ENCODE measurements at regions not wholly inside any gene's neighbourhood (a gene's known extent, or its start where the extent isn't known, plus 50 kb on each side); places are given as distances from the start of the nearest gene placed in this dataset.
"Not testable (repeated sequence)": the region's sequence is repeated elsewhere in the genome, so short reads cannot be mapped to it uniquely, and the experiment has no call there.

- no peak for DNase-seq
Measured at GRCh38 chr6:86203044-86203443, 560.4 kb upstream of the SYNCRIP start.

DNA sequence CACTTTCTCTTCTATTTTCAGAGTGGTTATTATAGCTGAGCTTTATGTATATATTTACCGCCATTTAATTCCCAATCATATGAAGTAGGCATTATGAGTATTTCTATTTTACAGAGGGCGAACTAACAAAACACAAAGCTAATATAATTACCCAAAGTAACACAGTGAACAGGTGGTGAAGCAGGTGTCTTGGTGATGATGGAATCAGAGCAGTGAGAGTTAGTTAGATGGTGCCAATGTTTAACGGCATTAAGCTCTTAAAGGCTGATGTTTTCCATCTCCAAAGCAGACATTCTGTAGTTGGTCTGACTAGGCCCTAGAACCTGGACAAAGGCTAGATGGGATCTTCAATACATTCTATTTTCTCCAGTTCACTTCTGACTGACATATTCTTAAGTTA, 551.1 kb upstream of the SYNCRIP start:
- no peak for DNase-seq

DNA sequence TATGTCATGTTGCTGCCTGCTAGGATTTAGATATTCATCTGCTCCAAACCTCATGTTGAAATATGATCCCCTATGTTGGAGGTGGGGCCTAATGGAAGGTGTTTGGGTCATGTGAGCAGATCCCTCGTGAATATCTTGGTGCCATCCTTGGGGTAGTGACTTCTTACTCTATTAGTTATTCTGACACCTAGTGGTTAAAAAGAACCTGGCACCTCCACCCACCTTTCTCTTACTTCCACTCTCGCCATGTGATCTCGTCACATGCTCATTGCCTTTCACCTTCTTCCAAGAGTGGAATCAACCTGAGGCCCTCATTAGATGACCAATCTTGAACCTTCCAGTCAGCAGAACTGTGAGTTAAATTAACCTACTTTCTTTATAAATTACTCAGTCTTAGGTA, 549.4 kb upstream of the SYNCRIP start:
- peak in 1 of 2 experiments; percentile 27 for DNase-seq

- peak in 1 of 2 experiments; percentile 28 for DNase-seq
Measured at GRCh38 chr6:86175149-86175548, 532.5 kb upstream of the SYNCRIP start.

DNA sequence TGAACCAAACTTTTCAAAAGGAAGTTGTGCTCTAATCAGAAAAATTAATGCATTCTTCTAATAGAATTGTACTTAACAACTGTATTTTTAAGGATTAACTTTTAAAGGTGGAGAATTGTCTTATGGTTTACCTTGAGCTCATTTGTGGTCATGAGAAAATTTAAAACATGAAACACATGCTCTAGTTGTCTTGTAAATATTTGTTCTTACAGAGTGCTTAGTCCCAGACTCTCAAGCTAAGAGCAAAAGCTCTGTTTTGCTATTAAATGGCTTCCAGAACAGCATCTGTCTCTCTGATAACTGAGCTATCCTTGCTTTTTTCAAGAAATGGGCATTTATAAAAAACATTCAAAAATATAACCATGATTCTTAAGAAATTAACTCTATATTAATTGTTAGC, 512.2 kb upstream of the SYNCRIP start:
- no peak for DNase-seq

DNA sequence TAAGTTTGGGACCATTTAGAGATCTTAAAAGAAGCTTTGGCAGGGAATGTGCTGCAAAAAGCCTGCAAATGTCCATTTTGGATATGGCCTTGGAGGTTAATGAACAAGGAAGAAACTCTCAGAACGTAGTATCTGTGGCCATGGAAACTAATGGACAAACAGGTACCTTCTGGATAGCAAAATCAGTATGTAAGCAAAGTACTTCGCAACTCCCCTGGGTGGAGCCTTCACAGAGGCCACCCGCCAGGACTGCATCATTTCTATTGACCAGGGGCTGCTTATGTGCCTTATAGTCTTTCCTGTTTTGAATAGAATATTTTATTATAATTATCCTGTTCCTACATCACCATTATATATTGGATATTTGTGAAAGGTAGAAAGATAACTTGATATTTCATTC, 510.8 kb upstream of the SYNCRIP start:
- DNase-seq = no peak

DNA sequence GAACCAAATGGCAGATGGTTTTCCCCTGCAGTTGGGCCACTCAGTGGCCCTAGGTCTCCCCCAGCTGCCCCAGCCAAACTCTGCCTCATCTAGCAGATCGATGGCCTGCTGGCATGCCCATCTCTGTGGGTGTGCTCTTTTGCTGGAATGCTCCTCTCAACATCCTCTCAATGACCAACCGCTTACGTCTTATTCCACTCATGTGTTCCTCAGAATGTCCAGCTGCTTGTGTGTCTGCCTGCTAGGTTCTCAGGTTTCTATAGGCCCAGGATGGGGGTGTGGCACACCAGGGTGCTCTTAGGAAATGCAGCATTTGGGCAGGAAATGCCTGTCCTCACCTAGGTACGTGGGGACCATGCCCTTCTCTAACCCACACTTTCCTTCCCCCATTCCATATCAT, 509.9 kb upstream of the SYNCRIP start:
- DNase-seq = no peak

DNA sequence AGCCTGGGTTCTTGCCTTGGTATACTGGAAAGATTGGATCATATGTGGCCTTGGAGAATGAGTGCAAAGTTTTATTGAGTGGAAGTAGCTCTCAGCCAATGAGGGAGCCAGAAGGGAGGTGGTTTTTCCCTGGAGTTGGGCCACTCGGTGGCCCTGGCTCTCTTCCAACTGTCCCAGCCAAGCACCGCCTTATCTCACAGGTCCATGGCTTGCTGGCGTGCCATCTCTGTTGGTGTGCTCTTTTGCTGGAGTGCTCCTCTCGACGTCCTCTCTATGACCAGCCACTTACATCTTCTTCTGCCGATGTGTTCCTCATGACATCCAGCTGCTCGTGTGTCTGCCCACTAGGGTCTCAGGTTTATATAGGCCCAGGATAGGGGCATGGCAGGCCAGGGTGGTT, 505.9 kb upstream of the SYNCRIP start:
- DNase-seq = no peak

GRCh38 chr6:86147859-86148258, 505.2 kb upstream of the SYNCRIP start:
- no peak for DNase-seq

GRCh38 chr6:86147311-86147710, 504.6 kb upstream of the SYNCRIP start:
- no peak for DNase-seq

DNA sequence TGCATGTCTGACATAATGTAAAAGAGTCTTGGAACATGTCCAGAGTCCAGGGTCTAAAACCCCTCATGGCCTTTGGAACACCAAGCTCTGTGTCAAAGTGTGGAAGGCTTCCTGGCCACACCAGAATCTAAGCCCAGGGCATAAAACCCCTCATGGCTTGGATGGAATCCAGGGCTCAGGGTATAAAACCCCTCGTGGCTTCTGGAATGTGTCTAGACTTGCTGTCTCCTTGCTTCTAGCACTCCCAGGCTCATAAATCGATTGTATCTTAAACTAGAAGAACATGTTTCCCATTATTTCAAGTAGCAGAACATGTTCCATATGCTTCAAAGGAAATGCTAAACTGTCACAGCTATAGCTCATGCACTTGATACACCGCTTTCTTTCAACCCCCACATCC, 504.1 kb upstream of the SYNCRIP start:
- not testable (repeated sequence) for DNase-seq

DNA sequence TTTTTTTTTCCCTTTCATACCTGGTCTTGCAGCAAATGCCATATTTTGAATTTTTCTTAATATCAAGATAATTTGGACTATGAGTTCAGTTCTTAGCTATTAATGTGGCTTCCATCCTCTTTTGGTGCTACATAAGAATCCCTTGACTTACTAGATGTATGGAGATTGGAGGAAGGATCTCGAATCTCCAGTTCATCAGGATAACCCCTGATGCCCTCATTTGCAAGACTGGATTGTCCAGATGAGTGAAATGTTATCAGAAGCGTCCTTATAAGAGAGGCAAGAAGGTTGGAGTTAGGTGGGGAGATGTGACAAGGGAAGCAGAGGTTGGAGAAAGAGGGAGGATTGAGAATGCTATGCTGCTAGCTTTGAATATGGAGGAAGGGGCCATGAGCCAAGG, 499.6 kb upstream of the SYNCRIP start:
- DNase-seq = no peak

DNA sequence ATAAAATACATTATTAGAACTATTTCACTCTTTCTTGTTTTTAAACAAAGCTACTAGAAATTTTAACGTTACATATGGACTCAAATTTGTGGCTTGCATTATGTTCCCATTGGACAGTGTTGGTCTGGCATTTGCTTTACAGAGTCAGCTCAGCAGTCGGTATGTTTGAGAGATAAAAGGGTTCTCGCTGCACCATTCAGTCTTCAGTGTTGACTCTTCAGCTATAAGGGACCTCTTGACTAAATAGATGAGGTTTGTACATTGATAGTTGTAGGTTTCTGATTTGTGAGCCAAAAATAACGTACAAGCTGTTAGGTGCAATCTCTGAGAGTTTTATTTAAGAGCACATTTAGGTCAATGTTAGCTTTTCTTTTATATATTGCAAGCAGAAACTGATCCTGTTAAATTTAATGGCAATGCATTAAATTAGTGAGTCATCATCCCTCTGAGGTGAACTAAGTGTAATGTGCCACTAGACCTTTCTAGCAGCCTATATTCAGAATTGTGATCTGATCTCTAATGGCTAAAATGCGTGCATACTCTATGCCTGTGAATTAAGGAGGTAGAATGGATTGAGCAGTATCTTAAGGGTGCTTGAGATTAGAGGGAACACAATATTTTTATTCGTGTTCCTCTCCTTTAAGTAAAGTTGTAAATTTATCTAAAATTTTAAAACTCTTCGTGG, 485.6 kb upstream of the SYNCRIP start:
- no peak for DNase-seq

DNA sequence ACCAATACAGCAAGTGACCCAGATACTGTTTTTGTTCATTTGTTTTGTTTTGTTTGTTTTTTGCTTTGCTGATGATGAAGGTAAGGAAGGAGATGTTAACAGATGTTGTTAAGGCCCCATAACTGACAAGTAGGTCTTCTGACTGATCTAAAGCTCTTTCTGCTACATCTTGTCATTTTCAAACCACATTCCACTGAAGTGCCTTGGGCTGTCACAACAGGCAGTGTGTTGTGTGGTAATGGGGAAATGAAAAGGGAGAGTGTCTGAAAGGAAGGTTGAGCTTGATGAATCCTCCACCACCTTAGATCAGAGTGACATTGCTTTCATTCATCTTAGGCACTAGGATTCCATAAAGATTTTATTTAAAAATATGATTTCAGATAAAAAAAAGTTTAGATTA, 479.4 kb upstream of the SYNCRIP start:
- no peak for DNase-seq

- no peak for DNase-seq
Measured at GRCh38 chr6:86118271-86118670, 475.6 kb upstream of the SYNCRIP start.

- DNase-seq = no peak
Measured at GRCh38 chr6:86107985-86108384, 465.3 kb upstream of the SYNCRIP start.

GRCh38 chr6:86087954-86088353, 445.3 kb upstream of the SYNCRIP start:
- DNase-seq = no peak

DNA sequence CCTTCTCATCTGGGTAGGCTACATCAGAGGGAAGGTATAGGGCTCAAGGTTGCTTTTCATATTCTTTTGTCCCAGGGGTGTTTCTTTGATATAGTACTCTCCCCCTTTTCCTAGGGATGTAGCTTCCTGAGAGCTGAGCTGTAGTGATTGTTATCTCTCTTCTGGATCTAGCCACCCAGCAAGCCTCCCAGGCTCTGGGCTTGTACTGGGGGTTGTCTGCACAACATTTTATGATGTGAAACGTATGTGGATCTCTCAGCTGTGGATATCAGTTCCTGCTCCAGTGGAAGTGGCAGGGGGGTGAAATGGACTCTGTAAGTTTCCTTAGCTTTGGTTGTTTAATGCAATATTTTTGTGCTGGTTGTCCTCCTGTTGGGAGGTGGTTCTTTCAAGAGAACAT, 437.3 kb upstream of the SYNCRIP start:
- no peak for DNase-seq

- DNase-seq = no peak
Measured at GRCh38 chr6:86070151-86070550, 427.5 kb upstream of the SYNCRIP start.

GRCh38 chr6:86065002-86065401, 422.3 kb upstream of the SYNCRIP start:
- DNase-seq = not testable (repeated sequence)

DNA sequence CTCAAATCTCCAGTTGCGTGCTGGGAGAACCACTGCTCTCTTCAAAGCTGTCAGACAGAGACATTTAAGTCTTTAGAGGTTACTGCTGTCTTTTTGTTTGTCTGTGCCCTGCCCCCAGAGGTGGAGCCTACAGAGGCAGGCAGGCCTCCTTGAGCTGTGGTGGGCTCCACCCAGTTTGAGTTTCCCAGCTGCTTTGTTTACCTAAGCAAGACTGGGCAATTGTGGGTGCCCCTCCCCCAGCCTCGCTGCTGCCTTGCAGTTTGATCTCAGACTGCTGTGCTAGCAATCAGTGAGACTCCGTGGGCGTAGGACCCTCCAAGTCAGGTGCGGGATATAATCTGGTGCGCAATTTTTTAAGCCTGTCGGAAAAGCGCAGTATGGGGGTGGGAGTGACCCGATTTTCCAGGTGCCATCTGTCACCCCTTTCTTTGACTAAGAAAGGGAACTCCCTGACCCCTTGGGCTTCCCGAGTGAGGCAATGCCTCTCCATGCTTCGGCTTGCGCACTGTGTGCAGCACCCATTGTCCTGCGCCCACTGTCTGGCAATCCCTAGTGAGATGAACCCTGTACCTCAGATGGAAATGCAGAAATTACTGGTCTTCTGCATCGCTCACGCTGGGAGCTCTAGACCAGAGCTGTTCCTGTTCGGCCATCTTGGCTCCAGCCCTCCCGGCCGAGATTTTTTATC, 414.8 kb upstream of the SYNCRIP start:
- not testable (repeated sequence) for DNase-seq

- DNase-seq = no peak
Measured at GRCh38 chr6:86045038-86045437, 402.4 kb upstream of the SYNCRIP start.

- no peak for DNase-seq
Measured at GRCh38 chr6:86042214-86042613, 399.5 kb upstream of the SYNCRIP start.

- no peak for DNase-seq
Measured at GRCh38 chr6:86031713-86032112, 389.0 kb upstream of the SYNCRIP start.

GRCh38 chr6:86030875-86031274, 388.2 kb upstream of the SYNCRIP start:
- no peak for DNase-seq

Data from SW 1271 (cell line).